ENCODE measurements at regions not wholly inside any gene's neighbourhood (a gene's known extent, or its start where the extent isn't known, plus 50 kb on each side); places are given as distances from the start of the nearest gene placed in this dataset.

- H4K20me1 ChIP-seq (ENCODE audit: insufficient read depth, low read length): no peaks in the 10 kb centered on the region
- H3K4me1 ChIP-seq (ENCODE audit: insufficient read depth, low read length, poor library complexity, severe bottlenecking): no peaks in the 10 kb centered on the region
- no peak for TF ChIP-seq EZH2phosphoT487 (IDR thresholded peaks at IDR 0.05; ENCODE audit: borderline replicate concordance, low read depth, low read length)
- TF ChIP-seq CTCF (conservative IDR thresholded peaks at IDR 0.05; ENCODE audit: low read length): no peak
- intact Hi-C loops (cut with micrococcal nuclease; ENCODE audit: unreplicated experiment): no loop called here
- no peaks in the 10 kb centered on the region for H3K79me2 ChIP-seq (ENCODE audit: insufficient read depth, low read depth, low read length)
- no peaks in the 10 kb centered on the region; the same call in 1 of the 2 replicates for H3K9me2 ChIP-seq (ENCODE audit: insufficient read depth, low read length)
- H3K4me2 ChIP-seq (ENCODE audit: low read length): no peak overlapping the region
- no peaks in the 10 kb centered on the region for H3K36me3 ChIP-seq (ENCODE audit: insufficient read depth, low read length)
- no peak overlapping the region for H3K27ac ChIP-seq (ENCODE audit: low read depth, low read length, poor library complexity, severe bottlenecking)
- no TSS peak for BruUV-seq (replicated peaks)
- no peak overlapping the region for H2AFZ ChIP-seq (ENCODE audit: low read length)
- H3K4me3 ChIP-seq (ENCODE audit: low read depth, low read length, poor library complexity, severe bottlenecking): no peak overlapping the region
- POLR2A ChIA-PET: interaction anchor here (0.9 kb wide), 1 partner anchor 15 kb away, joined by 3 read pairs; no protein-coding TSS in a partner anchor
- DNase-seq (ENCODE audit: low spot score): no peak
- H3K9me3 ChIP-seq (ENCODE audit: low read length): no peaks in the 10 kb centered on the region
- CTCF ChIA-PET (ENCODE audit: unreplicated experiment): no interaction called here
These were observed 361.2 kb downstream of the PIK3R1 start for GRCh38 chr5:68576805-68577204.

DNA sequence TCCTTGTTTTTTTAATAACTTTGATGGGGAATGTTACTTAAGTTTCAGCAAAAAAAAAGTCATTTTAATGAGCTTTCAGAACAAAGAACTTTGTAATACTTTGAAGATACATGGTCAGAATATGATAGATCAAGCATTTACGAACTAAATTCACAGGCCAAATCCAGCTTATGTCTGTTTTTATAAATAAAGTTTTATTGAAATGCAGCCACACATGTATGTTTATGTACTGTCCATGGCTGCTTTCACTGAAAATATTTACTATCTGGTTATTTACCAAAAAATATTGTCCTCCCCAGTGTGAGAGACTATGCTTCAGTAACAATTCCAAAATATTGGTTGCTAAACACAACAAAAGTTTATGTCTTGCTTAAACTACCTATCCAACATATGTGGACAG, 366.7 kb downstream of the PIK3R1 start:
- Histone ChIP-seq H4K20me1 (ENCODE audit: insufficient read depth, low read length) (no peaks in the 10 kb centered on the region), H2AFZ (ENCODE audit: low read length) (no peak overlapping the region), H3K36me3 (ENCODE audit: insufficient read depth, low read length) (no peaks in the 10 kb centered on the region), H3K9me2 (ENCODE audit: insufficient read depth, low read length) (peaks cover 8% of the 10 kb centered on the region; the same call in 1 of the 2 replicates), H3K4me3 (ENCODE audit: low read depth, low read length, poor library complexity, severe bottlenecking) (no peak overlapping the region), H3K9me3 (ENCODE audit: low read length) (no peaks in the 10 kb centered on the region), H3K27ac (ENCODE audit: low read depth, low read length, poor library complexity, severe bottlenecking) (no peak overlapping the region), H3K4me1 (ENCODE audit: insufficient read depth, low read length, poor library complexity, severe bottlenecking) (no peaks in the 10 kb centered on the region), H3K79me2 (ENCODE audit: insufficient read depth, low read depth, low read length) (no peaks in the 10 kb centered on the region), H3K4me2 (ENCODE audit: low read length) (no peak overlapping the region)
- BruUV-seq (replicated peaks): no TSS peak
- intact Hi-C loops (cut with micrococcal nuclease; ENCODE audit: unreplicated experiment): no loop called here
- TF ChIP-seq EZH2phosphoT487 (IDR thresholded peaks at IDR 0.05; ENCODE audit: borderline replicate concordance, low read depth, low read length): no peak
- TF ChIP-seq CTCF (conservative IDR thresholded peaks at IDR 0.05; ENCODE audit: low read length): no peak
- ChIA-PET POLR2A (no interaction called here), CTCF (ENCODE audit: unreplicated experiment) (no interaction called here)
- DNase-seq (ENCODE audit: low spot score): no peak

- Histone ChIP-seq H3K79me2 (ENCODE audit: insufficient read depth, low read depth, low read length) (no peaks in the 10 kb centered on the region), H3K4me3 (ENCODE audit: low read depth, low read length, poor library complexity, severe bottlenecking) (no peak overlapping the region), H3K9me3 (ENCODE audit: low read length) (no peaks in the 10 kb centered on the region), H3K36me3 (ENCODE audit: insufficient read depth, low read length) (no peaks in the 10 kb centered on the region), H3K27ac (ENCODE audit: low read depth, low read length, poor library complexity, severe bottlenecking) (no peak overlapping the region), H2AFZ (ENCODE audit: low read length) (0 out of 2 replicates have a peak overlapping the region, but pooled peaks have one; percentile 25), H3K4me1 (ENCODE audit: insufficient read depth, low read length, poor library complexity, severe bottlenecking) (no peaks in the 10 kb centered on the region), H4K20me1 (ENCODE audit: insufficient read depth, low read length) (no peaks in the 10 kb centered on the region), H3K9me2 (ENCODE audit: insufficient read depth, low read length) (0 out of 2 replicates have a peak, but pooled peaks cover 8% of the 10 kb centered on the region), H3K4me2 (ENCODE audit: low read length) (no peak overlapping the region)
- intact Hi-C loops (cut with micrococcal nuclease; ENCODE audit: unreplicated experiment): no loop called here
- BruUV-seq (replicated peaks): no TSS peak
- ChIA-PET CTCF (ENCODE audit: unreplicated experiment) (no interaction called here), POLR2A (no interaction called here)
- DNase-seq (ENCODE audit: low spot score): no peak
- TF ChIP-seq EZH2phosphoT487 (IDR thresholded peaks at IDR 0.05; ENCODE audit: borderline replicate concordance, low read depth, low read length) (no peak), CTCF (conservative IDR thresholded peaks at IDR 0.05; ENCODE audit: low read length) (no peak)
These were observed 371.6 kb downstream of the PIK3R1 start for GRCh38 chr5:68587171-68587570.
